GM18861 (cell line): ENCODE measurements at regions not wholly inside any gene's neighbourhood (a gene's known extent, or its start where the extent isn't known, plus 50 kb on each side); places are given as distances from the start of the nearest gene placed in this dataset.
"Not testable (repeated sequence)": the region's sequence is repeated elsewhere in the genome, so short reads cannot be mapped to it uniquely, and the experiment has no call there.

ENCODE experiments used
- ATAC-seq: cut with Tn5 transposase; IDR thresholded peaks from one replicate; pipeline ENCODE4 v1.9.1; 2021; ENCODE audit not compliant: unreplicated experiment

- ATAC-seq: not testable (repeated sequence)
Measured at GRCh38 chr9:62655705-62656104, 1465.9 kb downstream of the SPATA31A7 start.

GRCh38 chr9:62662733-62663507 lies 1473.1 kb downstream of the SPATA31A7 start:
- not testable (repeated sequence) for ATAC-seq

DNA sequence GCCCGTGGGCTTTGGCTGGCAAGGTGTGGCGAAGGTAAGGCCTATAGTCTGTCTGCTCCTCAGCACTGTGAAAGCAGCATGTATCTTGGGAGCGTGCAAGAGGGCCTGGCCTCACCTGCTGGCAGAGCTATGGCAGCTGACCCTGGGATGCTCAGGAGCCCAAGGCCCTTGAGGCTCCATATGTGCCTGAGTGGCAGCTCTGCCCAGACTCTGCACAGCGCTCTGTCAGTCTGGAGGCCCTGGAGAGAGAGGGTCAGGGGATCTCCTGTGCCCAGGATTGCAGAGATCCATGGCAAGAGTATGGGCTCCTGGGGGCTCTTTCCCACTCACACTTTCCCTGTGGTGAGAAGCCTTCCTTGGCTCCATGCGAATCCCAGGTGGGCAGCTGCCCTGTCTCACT lies 1473.7 kb downstream of the SPATA31A7 start:
- not testable (repeated sequence) for ATAC-seq

GRCh38 chr9:62667137-62667824 lies 1477.4 kb downstream of the SPATA31A7 start:
- ATAC-seq: not testable (repeated sequence)

GRCh38 chr9:62677016-62677415 lies 1487.2 kb downstream of the SPATA31A7 start:
- ATAC-seq: not testable (repeated sequence)

DNA sequence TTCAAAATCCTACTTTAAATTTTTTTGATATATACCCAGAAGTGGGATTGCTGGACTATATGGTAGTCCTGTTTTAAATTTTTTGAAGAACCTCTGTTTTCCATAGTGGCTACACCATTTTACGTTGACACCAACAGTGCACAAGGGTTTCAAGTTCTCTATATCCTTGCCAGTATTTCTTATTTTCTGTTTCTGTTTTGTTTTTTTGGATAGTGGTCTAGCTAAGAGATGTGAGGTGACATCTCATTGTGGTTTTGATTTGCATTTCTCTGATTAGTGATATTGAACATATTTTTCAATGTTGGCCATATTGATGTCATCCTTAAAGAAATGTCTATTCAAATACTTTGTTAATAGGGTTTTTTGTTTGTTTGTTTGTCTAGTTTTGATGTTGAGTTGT lies 1488.5 kb downstream of the SPATA31A7 start:
- peak; percentile 80 for ATAC-seq

DNA sequence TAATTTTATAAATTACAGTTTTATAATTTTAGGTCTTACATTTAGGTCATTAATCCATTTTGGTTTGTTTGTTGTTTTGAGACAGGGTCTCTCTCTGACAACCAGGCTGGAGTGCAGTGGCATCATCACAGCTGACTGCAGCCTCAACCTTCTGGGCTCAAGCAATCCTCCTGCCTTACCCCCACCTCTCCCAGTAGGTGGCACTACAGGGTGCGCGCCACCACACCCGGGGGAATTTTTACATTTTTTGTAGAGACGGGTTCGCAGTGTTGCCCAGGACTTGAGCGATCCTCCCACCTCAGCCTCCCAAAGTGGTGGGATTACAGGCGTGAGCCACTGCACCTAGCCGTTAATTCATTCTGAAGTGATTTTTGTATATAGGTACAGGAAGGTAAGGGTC lies 1489.2 kb downstream of the SPATA31A7 start:
- not testable (repeated sequence) for ATAC-seq

DNA sequence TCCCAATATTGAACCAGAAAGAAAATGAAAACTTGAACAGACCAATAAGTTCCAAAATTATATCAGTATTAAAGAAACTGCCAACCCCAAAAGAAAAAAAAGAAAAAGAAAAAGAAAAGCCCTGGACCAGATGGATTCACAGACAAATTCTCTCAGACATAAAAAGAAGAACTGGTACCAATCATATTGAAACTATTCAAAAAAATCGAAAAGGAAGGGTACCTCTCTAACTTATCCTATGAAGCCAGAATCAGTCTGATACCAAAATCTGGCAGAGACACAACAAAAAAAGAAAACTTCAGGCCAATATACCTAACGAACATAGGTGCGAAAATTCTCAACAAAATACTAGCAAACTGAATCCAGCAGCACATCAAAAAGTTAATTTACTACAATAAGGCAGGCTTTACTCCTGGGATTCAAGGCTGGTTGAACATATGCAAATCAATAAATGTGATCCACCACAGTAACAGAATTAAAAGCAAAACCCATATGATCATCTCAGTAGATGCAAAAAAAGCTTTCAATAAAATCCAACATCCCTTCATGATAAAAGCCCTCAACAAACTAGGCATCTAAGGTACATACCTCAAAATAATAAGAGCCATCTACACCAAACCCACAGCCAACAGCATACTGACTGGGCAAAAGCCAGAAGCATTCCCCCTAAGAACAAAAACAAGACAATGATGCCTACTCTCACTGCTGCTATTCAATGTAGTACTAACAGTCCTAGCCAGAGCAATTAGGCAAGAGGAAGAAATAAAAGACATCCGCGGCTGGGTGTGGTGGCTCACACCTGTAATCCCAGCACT lies 1495.2 kb downstream of the SPATA31A7 start:
- peak; percentile 72 for ATAC-seq

DNA sequence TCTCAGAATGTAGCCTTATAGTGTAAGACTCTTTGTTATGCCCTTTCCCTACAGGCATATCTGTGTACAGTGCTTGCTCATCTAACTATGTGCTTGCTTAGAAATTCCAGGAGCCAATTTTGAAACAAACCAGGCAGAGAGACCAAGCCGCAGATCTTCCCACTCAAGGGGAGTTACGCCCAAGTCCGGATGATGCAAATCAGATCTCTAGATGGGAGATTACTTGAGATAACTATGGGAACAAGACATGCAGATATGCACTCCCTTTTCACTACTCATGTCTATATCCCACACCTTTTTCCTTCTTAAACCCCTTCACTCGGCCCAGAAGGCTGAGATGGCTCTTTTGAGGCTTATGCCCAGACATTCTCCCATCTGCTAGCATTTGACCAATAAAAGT lies 1496.5 kb downstream of the SPATA31A7 start:
- not testable (repeated sequence) for ATAC-seq

- not testable (repeated sequence) for ATAC-seq
Measured at GRCh38 chr9:62693019-62693418, 1503.2 kb downstream of the SPATA31A7 start.

- ATAC-seq: not testable (repeated sequence)
Measured at GRCh38 chr9:62711317-62711716, 1521.5 kb downstream of the SPATA31A7 start.

DNA sequence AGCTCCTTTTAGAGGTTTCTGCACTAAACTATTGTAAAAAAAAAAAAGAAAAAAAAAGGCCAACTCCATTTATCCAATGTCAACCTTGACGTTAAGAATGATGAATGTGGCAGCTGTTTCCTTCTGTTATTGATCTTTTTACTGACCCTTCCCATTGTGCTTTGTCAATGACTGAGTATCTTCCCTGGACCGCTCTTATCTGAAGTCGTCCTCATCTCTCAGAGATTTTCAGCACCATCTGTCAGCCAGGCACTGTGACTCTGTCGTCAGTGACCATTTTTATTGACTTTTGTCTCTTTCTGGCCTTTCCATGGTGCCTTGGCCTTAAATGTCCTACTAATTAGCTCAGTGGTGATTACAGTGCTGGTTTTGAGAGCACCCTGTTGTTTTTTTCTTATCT lies 1535.7 kb downstream of the SPATA31A7 start:
- not testable (repeated sequence) for ATAC-seq

GRCh38 chr9:62730229-62731000 lies 1540.6 kb downstream of the SPATA31A7 start:
- ATAC-seq: peak; percentile 97

GRCh38 chr9:62731015-62731414 lies 1541.2 kb downstream of the SPATA31A7 start:
- not testable (repeated sequence) for ATAC-seq

DNA sequence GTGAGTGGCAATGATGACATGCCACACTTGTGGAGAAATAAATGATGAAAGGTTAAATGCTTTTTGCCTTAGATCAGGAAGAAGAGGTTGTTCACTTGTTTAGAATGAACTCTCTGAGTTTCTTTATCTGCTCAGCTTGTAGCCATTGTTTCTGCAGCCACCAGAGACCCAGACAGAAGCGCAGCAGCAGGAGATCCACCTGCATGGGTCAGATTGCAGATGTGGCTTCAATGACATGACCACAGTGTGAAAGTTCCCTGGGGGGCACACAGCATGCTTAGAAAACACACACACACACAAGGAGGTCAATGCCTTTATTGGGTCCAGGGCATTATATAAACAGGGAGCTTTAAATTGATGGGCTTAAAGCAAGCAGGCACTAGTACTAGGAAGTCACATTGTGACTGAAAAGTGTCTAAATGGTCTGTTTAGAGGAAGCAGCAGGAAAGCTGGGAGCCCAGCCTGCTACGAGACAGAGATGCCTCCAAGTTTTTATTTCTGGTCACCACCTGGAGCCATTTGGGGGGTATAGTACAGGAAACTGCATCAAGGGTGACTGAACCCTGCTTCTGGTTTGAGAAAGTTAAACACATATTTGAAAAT lies 1547.3 kb downstream of the SPATA31A7 start:
- not testable (repeated sequence) for ATAC-seq

DNA sequence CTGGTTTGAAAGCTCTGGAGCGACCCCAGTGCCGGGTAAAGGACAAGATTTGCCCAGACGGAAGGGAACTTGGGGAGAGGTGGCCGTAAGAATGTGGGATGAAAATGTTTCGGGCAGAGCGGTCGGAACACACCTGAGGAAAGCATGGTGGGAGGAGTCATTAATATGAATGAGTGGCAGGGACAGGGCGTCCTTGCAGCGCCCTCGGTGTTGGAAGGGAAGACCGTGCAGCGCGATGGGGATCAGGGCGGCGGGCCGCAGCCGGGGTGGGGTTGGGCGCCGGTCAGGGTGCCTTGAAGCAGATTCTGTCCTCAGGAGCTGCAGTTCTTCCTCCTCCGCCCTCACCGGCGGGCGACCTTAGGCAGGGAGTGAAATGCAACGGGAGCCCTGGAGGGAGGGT lies 1548.1 kb downstream of the SPATA31A7 start:
- ATAC-seq: not testable (repeated sequence)

DNA sequence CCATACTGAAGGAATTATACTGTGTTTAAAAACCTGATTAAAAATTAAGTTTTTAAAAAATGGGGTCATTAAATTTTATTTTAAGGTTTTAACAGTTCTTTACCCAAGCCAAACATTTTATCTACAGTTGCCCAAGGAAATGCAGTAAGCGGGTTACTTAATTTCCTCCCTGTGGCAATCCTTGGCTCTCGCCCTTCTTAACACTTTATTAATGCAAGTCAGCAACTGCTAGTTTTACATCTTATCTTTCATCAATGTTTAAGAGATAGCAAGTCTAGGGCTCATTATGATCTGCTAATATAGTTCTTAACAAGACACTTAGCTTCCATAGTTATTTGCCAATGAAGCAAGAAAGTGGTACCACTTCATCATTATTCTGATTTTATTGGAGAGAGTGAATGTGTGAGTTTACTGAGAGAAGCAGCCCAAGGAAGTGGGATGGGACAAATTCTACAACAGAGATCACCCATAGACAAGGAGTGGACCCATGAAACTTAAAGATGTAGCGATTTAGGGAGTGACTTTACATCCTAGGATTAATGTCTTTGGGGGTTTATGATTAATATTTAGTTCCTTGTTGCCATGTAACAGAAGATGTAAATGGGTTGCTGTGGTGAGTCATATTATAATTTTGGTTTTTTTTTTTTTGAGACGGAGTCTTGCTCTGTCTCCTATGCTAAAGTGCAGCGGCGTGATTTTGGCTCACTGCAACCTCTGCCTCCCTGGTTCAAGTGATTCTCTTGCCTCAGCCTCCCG lies 1556.1 kb downstream of the SPATA31A7 start:
- ATAC-seq: not testable (repeated sequence)
